ENCODE measurements at regions not wholly inside any gene's neighbourhood (a gene's known extent, or its start where the extent isn't known, plus 50 kb on each side); places are given as distances from the start of the nearest gene placed in this dataset.

DNA sequence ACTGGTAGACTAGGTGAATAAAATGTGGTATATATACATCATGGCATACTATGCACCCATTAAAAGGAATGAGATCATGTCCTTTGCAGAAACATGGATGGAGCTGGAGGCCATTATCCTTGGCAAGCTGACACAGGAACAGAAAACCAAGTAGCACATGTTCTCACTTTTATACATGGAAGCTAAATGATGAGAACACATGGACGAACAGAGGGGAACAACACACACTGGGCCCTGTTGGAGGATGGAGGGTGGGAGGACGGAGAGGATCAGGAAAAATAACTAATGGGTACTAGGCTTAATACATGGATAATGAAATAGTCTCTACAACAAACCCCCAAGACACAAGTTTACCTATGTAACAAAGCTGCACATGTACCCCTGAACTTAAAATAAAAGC, 780.0 kb downstream of the DACH1 start:
- Histone ChIP-seq H3K18ac (ENCODE audit: low read depth in 1 of 2, low read length in 2 of 2) (no peak overlapping the region), H3K23ac (ENCODE audit: low read length in 2 of 2) (no peak overlapping the region), H2BK12ac (ENCODE audit: low read length in 2 of 2) (no peak overlapping the region), H3K36me3 (ENCODE audit: control insufficient read depth in 1 of 2, insufficient read depth in 2 of 2, low read depth in 1 of 2, low read length in 2 of 2) (no peaks in the 10 kb centered on the region), H3K4ac (ENCODE audit: low read depth in 1 of 2, low read length in 2 of 2) (no peak overlapping the region), H3K14ac (ENCODE audit: low read length in 2 of 2) (no peak overlapping the region), H2BK15ac (ENCODE audit: low read depth, poor library complexity, severe bottlenecking) (no peak overlapping the region), H3K9ac (ENCODE audit: low read length) (no peak overlapping the region), H2BK5ac (ENCODE audit: low read depth, low read length, poor library complexity, severe bottlenecking) (no peak overlapping the region), H3K4me3 (ENCODE audit: insufficient read depth in 1 of 2, low read depth in 1 of 2, low read length in 2 of 2) (no peak overlapping the region), H3K4me1 (ENCODE audit: control insufficient read depth, insufficient read depth, low read depth, low read length) (no peaks in the 10 kb centered on the region), H2AFZ (ENCODE audit: low read depth, low read length) (no peak overlapping the region), H2BK120ac (ENCODE audit: low read depth, low read length) (no peak overlapping the region), H4K8ac (ENCODE audit: low read length) (no peak overlapping the region), H3K27ac (ENCODE audit: low read length, poor library complexity, severe bottlenecking) (no peak overlapping the region), H3K79me1 (replicated peaks; ENCODE audit: low read length, poor library complexity, severe bottlenecking) (no peaks in the 10 kb centered on the region), H3K9me3 (ENCODE audit: control insufficient read depth, low read length) (no peaks in the 10 kb centered on the region), H3K27me3 (ENCODE audit: control insufficient read depth in 1 of 2, insufficient read depth in 1 of 2, low read length in 2 of 2) (no peaks in the 10 kb centered on the region), H3K4me2 (ENCODE audit: low read length, poor library complexity, severe bottlenecking) (no peak overlapping the region), H4K91ac (ENCODE audit: low read length) (no peak overlapping the region), H2AK5ac (ENCODE audit: low read length, severe bottlenecking) (no peak overlapping the region)
- no peak for DNase-seq
- no CpG with 5 or more reads among the region's 2 CpGs for WGBS

DNA sequence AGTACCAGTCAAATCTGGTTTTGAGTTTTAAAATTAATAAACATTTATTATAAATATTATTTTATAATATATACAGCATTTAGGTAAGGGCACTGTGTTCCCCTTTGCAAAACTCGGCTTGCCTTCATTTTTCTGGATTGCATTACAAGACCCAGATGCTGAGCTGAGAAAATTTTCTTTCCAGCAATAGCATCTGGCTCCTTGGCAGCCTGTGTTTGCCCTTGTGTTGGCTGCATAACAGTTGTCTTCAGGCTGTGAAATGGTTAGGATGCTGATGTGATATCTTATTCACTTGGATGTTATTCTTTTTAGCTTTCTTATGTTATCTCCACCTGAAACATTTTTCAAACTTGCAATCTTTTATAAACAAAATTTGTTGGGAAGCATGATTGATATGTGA, 784.4 kb downstream of the DACH1 start:
- Histone ChIP-seq H3K4ac (ENCODE audit: low read depth in 1 of 2, low read length in 2 of 2) (no peak overlapping the region), H3K23ac (ENCODE audit: low read length in 2 of 2) (no peak overlapping the region), H3K9me3 (ENCODE audit: control insufficient read depth, low read length) (no peaks in the 10 kb centered on the region), H3K9ac (ENCODE audit: low read length) (no peak overlapping the region), H3K4me2 (ENCODE audit: low read length, poor library complexity, severe bottlenecking) (no peak overlapping the region), H2BK120ac (ENCODE audit: low read depth, low read length) (no peak overlapping the region), H2BK15ac (ENCODE audit: low read depth, poor library complexity, severe bottlenecking) (no peak overlapping the region), H4K91ac (ENCODE audit: low read length) (no peak overlapping the region), H3K27ac (ENCODE audit: low read length, poor library complexity, severe bottlenecking) (no peak overlapping the region), H3K27me3 (ENCODE audit: control insufficient read depth in 1 of 2, insufficient read depth in 1 of 2, low read length in 2 of 2) (no peaks in the 10 kb centered on the region), H3K4me1 (ENCODE audit: control insufficient read depth, insufficient read depth, low read depth, low read length) (no peaks in the 10 kb centered on the region), H2BK12ac (ENCODE audit: low read length in 2 of 2) (no peak overlapping the region), H3K79me1 (replicated peaks; ENCODE audit: low read length, poor library complexity, severe bottlenecking) (no peaks in the 10 kb centered on the region), H2AFZ (ENCODE audit: low read depth, low read length) (no peak overlapping the region), H3K14ac (ENCODE audit: low read length in 2 of 2) (no peak overlapping the region), H2AK5ac (ENCODE audit: low read length, severe bottlenecking) (no peak overlapping the region), H2BK5ac (ENCODE audit: low read depth, low read length, poor library complexity, severe bottlenecking) (no peak overlapping the region), H3K18ac (ENCODE audit: low read depth in 1 of 2, low read length in 2 of 2) (no peak overlapping the region), H3K4me3 (ENCODE audit: insufficient read depth in 1 of 2, low read depth in 1 of 2, low read length in 2 of 2) (no peak overlapping the region), H3K36me3 (ENCODE audit: control insufficient read depth in 1 of 2, insufficient read depth in 2 of 2, low read depth in 1 of 2, low read length in 2 of 2) (no peaks in the 10 kb centered on the region), H4K8ac (ENCODE audit: low read length) (no peak overlapping the region)
- DNase-seq, result no peak
- WGBS, result 64% methylated on average over 1 of the region's 1 CpG

DNA sequence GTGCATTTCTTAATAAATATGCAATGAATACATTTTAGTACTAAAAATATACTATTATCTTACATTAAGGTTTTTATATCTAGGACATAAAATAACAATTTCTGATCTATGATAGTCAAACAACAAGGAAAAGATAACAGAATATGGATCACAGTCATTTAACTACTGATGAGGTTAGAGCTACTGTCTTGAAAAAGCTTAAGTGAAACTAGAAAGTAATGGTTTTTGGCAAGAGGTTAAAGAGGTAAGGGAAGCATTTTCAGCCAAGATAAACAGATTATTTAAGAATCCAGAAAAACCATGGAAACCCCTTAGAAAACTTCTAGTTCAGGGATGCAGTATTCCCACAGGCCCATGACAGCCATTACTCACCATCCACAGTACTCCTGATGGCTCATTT, 787.4 kb downstream of the DACH1 start:
- H2AFZ ChIP-seq (ENCODE audit: low read depth, low read length), result no peak overlapping the region
- H3K27ac ChIP-seq (ENCODE audit: low read length, poor library complexity, severe bottlenecking), result no peak overlapping the region
- H3K27me3 ChIP-seq (ENCODE audit: control insufficient read depth in 1 of 2, insufficient read depth in 1 of 2, low read length in 2 of 2), result no peaks in the 10 kb centered on the region
- no peak overlapping the region for H3K4me3 ChIP-seq (ENCODE audit: insufficient read depth in 1 of 2, low read depth in 1 of 2, low read length in 2 of 2)
- H2BK12ac ChIP-seq (ENCODE audit: low read length in 2 of 2), result no peak overlapping the region
- no peak overlapping the region for H4K8ac ChIP-seq (ENCODE audit: low read length)
- no peak overlapping the region for H2BK120ac ChIP-seq (ENCODE audit: low read depth, low read length)
- no peak for DNase-seq
- no peak overlapping the region for H2BK5ac ChIP-seq (ENCODE audit: low read depth, low read length, poor library complexity, severe bottlenecking)
- no peaks in the 10 kb centered on the region for H3K4me1 ChIP-seq (ENCODE audit: control insufficient read depth, insufficient read depth, low read depth, low read length)
- no peak overlapping the region for H3K14ac ChIP-seq (ENCODE audit: low read length in 2 of 2)
- no peaks in the 10 kb centered on the region for H3K9me3 ChIP-seq (ENCODE audit: control insufficient read depth, low read length)
- no peak overlapping the region for H3K18ac ChIP-seq (ENCODE audit: low read depth in 1 of 2, low read length in 2 of 2)
- no peak overlapping the region for H2AK5ac ChIP-seq (ENCODE audit: low read length, severe bottlenecking)
- H4K91ac ChIP-seq (ENCODE audit: low read length), result no peak overlapping the region
- no peak overlapping the region for H3K4ac ChIP-seq (ENCODE audit: low read depth in 1 of 2, low read length in 2 of 2)
- no peaks in the 10 kb centered on the region for H3K36me3 ChIP-seq (ENCODE audit: control insufficient read depth in 1 of 2, insufficient read depth in 2 of 2, low read depth in 1 of 2, low read length in 2 of 2)
- no peak overlapping the region for H3K23ac ChIP-seq (ENCODE audit: low read length in 2 of 2)
- no peak overlapping the region for H3K4me2 ChIP-seq (ENCODE audit: low read length, poor library complexity, severe bottlenecking)
- no peak overlapping the region for H2BK15ac ChIP-seq (ENCODE audit: low read depth, poor library complexity, severe bottlenecking)
- no peaks in the 10 kb centered on the region for H3K79me1 ChIP-seq (replicated peaks; ENCODE audit: low read length, poor library complexity, severe bottlenecking)
- H3K9ac ChIP-seq (ENCODE audit: low read length), result no peak overlapping the region

DNA sequence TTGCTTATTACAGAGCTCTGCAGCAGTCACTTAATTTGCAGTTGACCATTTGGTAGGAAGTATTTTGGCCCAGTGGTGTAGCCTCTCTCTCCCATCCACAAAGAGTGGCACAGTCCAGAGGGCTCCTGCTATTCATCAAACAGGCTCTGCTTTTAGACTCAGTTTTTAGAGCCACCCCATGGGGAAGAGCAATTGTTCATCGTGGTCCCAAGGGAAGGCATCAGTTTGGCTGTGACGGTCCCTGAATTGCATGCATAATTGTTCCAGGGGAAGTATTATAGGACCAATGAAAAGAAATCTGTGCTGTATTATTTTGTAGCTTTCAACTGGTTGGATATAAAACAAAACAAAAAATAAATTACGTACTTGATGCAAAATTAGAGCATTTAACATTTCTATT, 799.0 kb downstream of the DACH1 start:
- Histone ChIP-seq H3K23ac (ENCODE audit: low read length in 2 of 2) (no peak overlapping the region), H2BK15ac (ENCODE audit: low read depth, poor library complexity, severe bottlenecking) (no peak overlapping the region), H3K4ac (ENCODE audit: low read depth in 1 of 2, low read length in 2 of 2) (no peak overlapping the region), H4K91ac (ENCODE audit: low read length) (no peak overlapping the region), H4K8ac (ENCODE audit: low read length) (no peak overlapping the region), H3K36me3 (ENCODE audit: control insufficient read depth in 1 of 2, insufficient read depth in 2 of 2, low read depth in 1 of 2, low read length in 2 of 2) (no peaks in the 10 kb centered on the region), H2AK5ac (ENCODE audit: low read length, severe bottlenecking) (no peak overlapping the region), H2BK12ac (ENCODE audit: low read length in 2 of 2) (no peak overlapping the region), H3K9ac (ENCODE audit: low read length) (no peak overlapping the region), H3K4me3 (ENCODE audit: insufficient read depth in 1 of 2, low read depth in 1 of 2, low read length in 2 of 2) (no peak overlapping the region), H3K18ac (ENCODE audit: low read depth in 1 of 2, low read length in 2 of 2) (no peak overlapping the region), H3K79me1 (replicated peaks; ENCODE audit: low read length, poor library complexity, severe bottlenecking) (no peaks in the 10 kb centered on the region), H3K27ac (ENCODE audit: low read length, poor library complexity, severe bottlenecking) (no peak overlapping the region), H3K4me2 (ENCODE audit: low read length, poor library complexity, severe bottlenecking) (no peak overlapping the region), H2BK5ac (ENCODE audit: low read depth, low read length, poor library complexity, severe bottlenecking) (no peak overlapping the region), H2AFZ (ENCODE audit: low read depth, low read length) (no peak overlapping the region), H2BK120ac (ENCODE audit: low read depth, low read length) (no peak overlapping the region), H3K9me3 (ENCODE audit: control insufficient read depth, low read length) (peaks cover 4% of the 10 kb centered on the region), H3K4me1 (ENCODE audit: control insufficient read depth, insufficient read depth, low read depth, low read length) (no peaks in the 10 kb centered on the region), H3K27me3 (ENCODE audit: control insufficient read depth in 1 of 2, insufficient read depth in 1 of 2, low read length in 2 of 2) (no peaks in the 10 kb centered on the region), H3K14ac (ENCODE audit: low read length in 2 of 2) (no peak overlapping the region)
- no peak for DNase-seq
- WGBS, result 96% methylated on average over 2 of the region's 3 CpGs
